Body of pancreas (tissue), 4 donors: ENCODE measurements at regions not wholly inside any gene's neighbourhood (a gene's known extent, or its start where the extent isn't known, plus 50 kb on each side); places are given as distances from the start of the nearest gene placed in this dataset.

ENCODE experiments used
- POLR2A ChIP-seq, 3 donors: fragments of 450-650 bp; IDR thresholded peaks; one replicate each; pipeline ENCODE4 v1.6.1; 2016; ENCODE audit warnings: antibody characterized with exemption in 3 of 3, mild to moderate bottlenecking in 2 of 3
- TF ChIP-seq, protein P1 (sequence below), 7 experiments: fragments of 450-650 bp in 4 of 7; fragments of 200-600 bp in 3 of 7; sonication (generic) in 3 of 7; IDR thresholded peaks; one replicate each; pipeline ENCODE4 v1.5.1; 2016 to 2019; ENCODE audit warnings: antibody characterized with exemption in 7 of 7

DNA sequence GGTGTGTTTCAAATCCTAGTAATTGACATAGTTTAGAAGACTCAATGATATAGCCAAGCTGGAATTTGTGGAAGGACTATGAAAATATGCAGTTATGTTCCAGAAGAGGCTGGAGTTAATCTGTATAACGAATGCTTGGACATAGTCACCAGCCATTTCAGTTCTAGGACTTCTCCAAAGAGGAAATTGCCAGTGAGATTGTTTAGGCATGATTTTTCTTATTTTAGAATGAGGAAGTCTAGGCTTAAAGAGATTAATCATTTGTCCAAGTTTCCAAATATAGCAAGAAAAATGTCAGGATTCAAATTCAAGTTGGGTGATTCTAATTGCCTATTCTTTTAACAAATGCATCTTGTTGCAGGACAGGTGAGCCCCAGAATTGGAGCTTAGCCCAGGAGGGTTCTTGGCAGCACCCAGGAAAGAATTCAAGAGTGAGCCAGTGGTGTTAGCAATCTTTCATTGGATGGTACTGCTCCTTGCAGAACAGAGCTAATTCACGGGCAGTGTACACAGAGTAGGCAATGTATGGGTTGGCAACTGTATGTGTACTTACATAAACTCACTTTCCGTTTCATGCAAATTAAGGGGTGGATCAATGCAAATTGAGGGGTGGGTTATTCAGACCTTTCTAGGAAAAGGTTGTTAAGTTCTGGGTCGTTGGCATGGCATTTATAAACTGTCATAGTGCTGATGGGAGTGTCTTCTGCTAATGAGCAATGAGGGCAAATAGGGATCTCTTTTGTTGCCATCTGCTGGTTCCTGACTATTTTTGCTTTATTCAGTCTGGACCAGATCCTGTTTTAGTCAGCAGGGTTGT, 763.1 kb upstream of the SLITRK1 start:
- TF ChIP-seq, protein P1, sequence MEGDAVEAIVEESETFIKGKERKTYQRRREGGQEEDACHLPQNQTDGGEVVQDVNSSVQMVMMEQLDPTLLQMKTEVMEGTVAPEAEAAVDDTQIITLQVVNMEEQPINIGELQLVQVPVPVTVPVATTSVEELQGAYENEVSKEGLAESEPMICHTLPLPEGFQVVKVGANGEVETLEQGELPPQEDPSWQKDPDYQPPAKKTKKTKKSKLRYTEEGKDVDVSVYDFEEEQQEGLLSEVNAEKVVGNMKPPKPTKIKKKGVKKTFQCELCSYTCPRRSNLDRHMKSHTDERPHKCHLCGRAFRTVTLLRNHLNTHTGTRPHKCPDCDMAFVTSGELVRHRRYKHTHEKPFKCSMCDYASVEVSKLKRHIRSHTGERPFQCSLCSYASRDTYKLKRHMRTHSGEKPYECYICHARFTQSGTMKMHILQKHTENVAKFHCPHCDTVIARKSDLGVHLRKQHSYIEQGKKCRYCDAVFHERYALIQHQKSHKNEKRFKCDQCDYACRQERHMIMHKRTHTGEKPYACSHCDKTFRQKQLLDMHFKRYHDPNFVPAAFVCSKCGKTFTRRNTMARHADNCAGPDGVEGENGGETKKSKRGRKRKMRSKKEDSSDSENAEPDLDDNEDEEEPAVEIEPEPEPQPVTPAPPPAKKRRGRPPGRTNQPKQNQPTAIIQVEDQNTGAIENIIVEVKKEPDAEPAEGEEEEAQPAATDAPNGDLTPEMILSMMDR (IDR thresholded peaks at IDR 0.05): no peak
- no peak for TF ChIP-seq POLR2A (IDR thresholded peaks at IDR 0.05)
